CD14-positive monocyte (primary cell): ENCODE measurements at regions not wholly inside any gene's neighbourhood (a gene's known extent, or its start where the extent isn't known, plus 50 kb on each side); places are given as distances from the start of the nearest gene placed in this dataset. TPM values are rescaled to one million over a fixed set of nuclear protein-coding genes. Genes with fewer than 3 reads are reported as not detected.

Source experiments
- DNase-seq, 3 donors: peaks; one replicate each; pipeline ENCODE4 v3.0.0-alpha.2; 2011 to 2022
- H2AFZ ChIP-seq: 2 replicates; pipeline ENCODE4 v1.6.0; 2012; ENCODE audit warnings: mild to moderate bottlenecking, low read depth, low read length, inconsistent platforms; ENCODE audit not compliant: insufficient read depth, poor library complexity, severe bottlenecking
- H3K27ac ChIP-seq, 2 donors: 1 replicate in 1 of 2; 2 replicates in 1 of 2; pipeline ENCODE4 v1.5.1; 2012 to 2013; ENCODE audit warnings: low read length in 2 of 2, control low read depth in 1 of 2, inconsistent platforms in 1 of 2, low read depth in 1 of 2, mild to moderate bottlenecking in 1 of 2
- H3K27me3 ChIP-seq, 2 donors: one replicate each; pipeline versions ENCODE4 v1.6.0 to v1.6.1; 2011 to 2013; ENCODE audit warnings: low read length in 2 of 2; ENCODE audit not compliant: control insufficient read depth in 2 of 2, insufficient read depth in 2 of 2
- H3K36me3 ChIP-seq, 2 donors: replicated peaks in 1 of 2; 1 replicate in 1 of 2; 2 replicates in 1 of 2; pipeline versions ENCODE4 v1.5.1 to v1.6.1; 2012 to 2013; ENCODE audit warnings: low read length in 2 of 2, control low read depth in 1 of 2, inconsistent platforms in 1 of 2, mild to moderate bottlenecking in 1 of 2; ENCODE audit not compliant: insufficient read depth in 2 of 2, control insufficient read depth in 1 of 2
- H3K4me1 ChIP-seq, 2 donors: 1 replicate in 1 of 2; 2 replicates in 1 of 2; pipeline versions ENCODE4 v1.5.1 to v1.6.1; 2012 to 2013; ENCODE audit warnings: low read length in 2 of 2, control low read depth in 1 of 2, inconsistent platforms in 1 of 2, mild to moderate bottlenecking in 1 of 2, moderate library complexity in 1 of 2; ENCODE audit not compliant: insufficient read depth in 2 of 2, control insufficient read depth in 1 of 2
- H3K4me2 ChIP-seq: replicated peaks from 2 replicates; pipeline ENCODE3; 2012; ENCODE audit warnings: low read length, moderate library complexity, mild to moderate bottlenecking; ENCODE audit not compliant: poor library complexity, severe bottlenecking; ENCODE audit errors: extremely low read depth
- H3K4me3 ChIP-seq, 3 experiments: fragments of 200-600 bp in 1 of 3; sonication (generic) in 1 of 3; replicated peaks in 1 of 3; 1 replicate in 2 of 3; 2 replicates in 1 of 3; pipeline ENCODE4 v1.5.1; 2011 to 2013; ENCODE audit warnings: low read length in 3 of 3, mild to moderate bottlenecking in 3 of 3, control low read depth in 2 of 3, low read depth in 2 of 3, inconsistent platforms in 1 of 3, moderate library complexity in 1 of 3
- H3K79me2 ChIP-seq: 2 replicates; pipeline ENCODE4 v1.6.0; 2012; ENCODE audit warnings: mild to moderate bottlenecking, control low read depth, inconsistent platforms, low read length, moderate library complexity; ENCODE audit not compliant: insufficient read depth
- H3K9ac ChIP-seq: 2 replicates; pipeline ENCODE4 v1.6.0; 2017; ENCODE audit warnings: low read length, mild to moderate bottlenecking; ENCODE audit not compliant: insufficient read depth, poor library complexity, severe bottlenecking
- H3K9me3 ChIP-seq, 2 donors: replicated peaks in 1 of 2; 1 replicate in 1 of 2; 2 replicates in 1 of 2; pipeline versions ENCODE4 v1.5.1 to v1.6.1; 2012 to 2013; ENCODE audit warnings: low read length in 2 of 2, control low read depth in 1 of 2; ENCODE audit not compliant: control insufficient read depth in 1 of 2, insufficient read depth in 1 of 2
- H4K20me1 ChIP-seq: 2 replicates; pipeline ENCODE4 v1.6.0; 2012; ENCODE audit warnings: mild to moderate bottlenecking, low read length, control low read depth, moderate library complexity; ENCODE audit not compliant: insufficient read depth
- H3K27ac Mint-ChIP-seq, 7 donors: one replicate each; pipeline ENCODE4 v1.8.0; 2020; ENCODE audit warnings: mild to moderate bottlenecking in 7 of 7, mixed read lengths in 7 of 7, moderate library complexity in 6 of 7, inconsistent platforms in 2 of 7
- H3K27me3 Mint-ChIP-seq, 3 donors: one replicate each; pipeline ENCODE4 v1.8.0; 2021 to 2022; ENCODE audit warnings: low read depth in 3 of 3, mild to moderate bottlenecking in 3 of 3, mixed read lengths in 3 of 3, moderate library complexity in 3 of 3, inconsistent platforms in 1 of 3
- H3K36me3 Mint-ChIP-seq, 2 donors: one replicate each; pipeline ENCODE4 v1.8.0; 2020; ENCODE audit warnings: mixed read lengths in 2 of 2, inconsistent platforms in 1 of 2, mild to moderate bottlenecking in 1 of 2
- H3K4me1 Mint-ChIP-seq: one replicate; pipeline ENCODE4 v1.8.0; 2020; ENCODE audit warnings: mild to moderate bottlenecking, mixed read lengths
- H3K4me3 Mint-ChIP-seq, 2 donors: one replicate each; pipeline ENCODE4 v1.8.0; 2020; ENCODE audit warnings: mild to moderate bottlenecking in 2 of 2, mixed read lengths in 2 of 2, moderate library complexity in 1 of 2
- H3K9me3 Mint-ChIP-seq, 7 donors: one replicate each; pipeline ENCODE4 v1.8.0; 2020 to 2022; ENCODE audit warnings: mixed read lengths in 7 of 7, mild to moderate bottlenecking in 6 of 7, moderate library complexity in 6 of 7, inconsistent platforms in 2 of 7
- CTCF ChIP-seq: fragments of 200-600 bp; IDR thresholded peaks from one replicate; pipeline ENCODE4 v1.8.0; 2022; ENCODE audit warnings: antibody characterized with exemption, mild to moderate bottlenecking
- WGBS: methylation state at CpG from one replicate; pipeline ENCODE4 v1.1.5; 2013; ENCODE audit warnings: missing lambda C conversion rate; ENCODE audit not compliant: insufficient coverage; 5-methylcytosine and 5-hydroxymethylcytosine counted together
- intact Hi-C, 2 donors: fragments of 100-400 bp; cut with micrococcal nuclease; formaldehyde crosslinking; loops; one replicate each; pipeline versions ENCODE4 v1.15.0 to v1.15.1; 2023
- small RNA-seq: library from RNA; depleted of rRNA; stranded (forward); fragments of <200 nt; gene quantifications from one replicate; pipeline ENCODE3, GENCODE V24; 2012; ENCODE audit warnings: low read depth; ENCODE audit not compliant: insufficient read length

- no peaks in the 10 kb centered on the region for H3K79me2 ChIP-seq
- H3K27me3 ChIP-seq: no peaks in the 10 kb centered on the region
- no peak overlapping the region for H3K27ac ChIP-seq
- Mint-ChIP-seq H3K9me3 (peaks cover 0 to 6% (median 2%) of the 10 kb centered on the region in 7 donors), H3K27ac (no peak overlapping the region), H3K4me3 (no peak overlapping the region), H3K4me1 (peaks cover 2% of the 10 kb centered on the region), H3K27me3 (no peaks in the 10 kb centered on the region), H3K36me3 (no peaks in the 10 kb centered on the region)
- no peak for DNase-seq
- no peaks in the 10 kb centered on the region for H4K20me1 ChIP-seq
- no peak for TF ChIP-seq CTCF
- intact Hi-C loops: no loop called here
- H3K9ac ChIP-seq: no peak overlapping the region
- H3K9me3 ChIP-seq: no peaks in the 10 kb centered on the region
- WGBS: 100% methylated on average over 1 of the region's 8 CpGs
- H3K4me2 ChIP-seq: no peak overlapping the region
- no peaks in the 10 kb centered on the region for H3K36me3 ChIP-seq
- H2AFZ ChIP-seq: no peak overlapping the region
- no peaks in the 10 kb centered on the region for H3K4me1 ChIP-seq
- H3K4me3 ChIP-seq: no peak overlapping the region
These were observed 50.5 kb upstream of the PWP1 start for GRCh38 chr12:107635139-107635538.

Small RNAs in the stretch of these regions (small RNA-seq; reads per million reads assigned to genes)
- gene RF00284: not detected
- gene RNA5SP371: not detected
